ENCODE measurements at regions not wholly inside any gene's neighbourhood (a gene's known extent, or its start where the extent isn't known, plus 50 kb on each side); places are given as distances from the start of the nearest gene placed in this dataset.

DNA sequence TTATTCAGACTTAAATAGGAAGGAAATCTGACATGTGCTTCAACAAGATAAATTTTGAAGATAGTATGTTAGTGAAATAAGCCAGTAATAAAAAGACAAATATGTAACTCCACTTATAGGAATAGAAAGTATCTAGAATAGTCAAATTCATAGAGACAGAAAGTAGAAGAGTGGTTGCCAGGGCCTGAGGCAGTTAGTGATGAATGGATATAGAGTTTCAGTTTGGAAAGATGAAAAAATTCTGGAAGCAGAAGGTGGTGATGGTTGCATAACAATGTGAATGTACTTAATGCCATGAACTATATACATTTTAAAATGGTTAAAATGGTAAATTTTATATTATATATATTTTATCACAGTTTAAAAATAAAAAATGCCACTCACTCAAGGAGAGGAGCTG, 54.3 kb downstream of the HAND2 start:
- H3K27me3 ChIP-seq (ENCODE audit: insufficient read depth, low read length), result no peaks in the 10 kb centered on the region
- no peak overlapping the region for H3K4me3 ChIP-seq (ENCODE audit: insufficient read depth, low read length)
- no peaks in the 10 kb centered on the region for H3K36me3 ChIP-seq (ENCODE audit: insufficient read depth, low read length)
- no peaks in the 10 kb centered on the region for H4K20me1 ChIP-seq (ENCODE audit: insufficient read depth, low read length)
- no peak overlapping the region for H2AFZ ChIP-seq (ENCODE audit: low read length)
- H3K4me1 ChIP-seq (ENCODE audit: insufficient read depth, low read length), result peaks cover 27% of the 10 kb centered on the region
- no peak overlapping the region for H3K4me2 ChIP-seq (ENCODE audit: insufficient read depth, low read length)
- H3K9me3 ChIP-seq (ENCODE audit: low read depth, low read length), result no peaks in the 10 kb centered on the region
- TF ChIP-seq CTCF (IDR thresholded peaks at IDR 0.05; ENCODE audit: extremely low read depth, low read depth, low read length), result no peak
- H3K79me2 ChIP-seq (ENCODE audit: insufficient read depth, low read length), result no peaks in the 10 kb centered on the region
- no peak overlapping the region for H3K27ac ChIP-seq (ENCODE audit: low read depth, low read length)
- DNase-seq (ENCODE audit: insufficient read length, low spot score, missing footprints), result no peak

GRCh38 chr4:173469622-173470021, 60.4 kb downstream of the HAND2 start:
- no peaks in the 10 kb centered on the region for H3K9me3 ChIP-seq (ENCODE audit: low read depth, low read length)

GRCh38 chr4:173468314-173468713, 61.7 kb downstream of the HAND2 start:
- Histone ChIP-seq H3K4me3 (ENCODE audit: insufficient read depth, low read length) (no peak overlapping the region), H3K9me3 (ENCODE audit: low read depth, low read length) (no peaks in the 10 kb centered on the region), H3K36me3 (ENCODE audit: insufficient read depth, low read length) (no peaks in the 10 kb centered on the region), H3K4me2 (ENCODE audit: insufficient read depth, low read length) (no peak overlapping the region), H3K79me2 (ENCODE audit: insufficient read depth, low read length) (no peaks in the 10 kb centered on the region), H3K27me3 (ENCODE audit: insufficient read depth, low read length) (no peaks in the 10 kb centered on the region), H3K27ac (ENCODE audit: low read depth, low read length) (no peak overlapping the region), H3K4me1 (ENCODE audit: insufficient read depth, low read length) (no peaks in the 10 kb centered on the region), H2AFZ (ENCODE audit: low read length) (no peak overlapping the region), H4K20me1 (ENCODE audit: insufficient read depth, low read length) (no peaks in the 10 kb centered on the region)
- no peak for DNase-seq (ENCODE audit: insufficient read length, low spot score, missing footprints)
- no peak for TF ChIP-seq CTCF (IDR thresholded peaks at IDR 0.05; ENCODE audit: extremely low read depth, low read depth, low read length)

More at GRCh38 chr4:173469622-173470021, 60.4 kb downstream of the HAND2 start:
- Histone ChIP-seq H3K36me3 (ENCODE audit: insufficient read depth, low read length) (no peaks in the 10 kb centered on the region), H3K27ac (ENCODE audit: low read depth, low read length) (no peak overlapping the region), H3K27me3 (ENCODE audit: insufficient read depth, low read length) (no peaks in the 10 kb centered on the region), H3K4me3 (ENCODE audit: insufficient read depth, low read length) (no peak overlapping the region), H3K4me2 (ENCODE audit: insufficient read depth, low read length) (no peak overlapping the region), H4K20me1 (ENCODE audit: insufficient read depth, low read length) (no peaks in the 10 kb centered on the region), H3K79me2 (ENCODE audit: insufficient read depth, low read length) (no peaks in the 10 kb centered on the region), H2AFZ (ENCODE audit: low read length) (no peak overlapping the region), H3K4me1 (ENCODE audit: insufficient read depth, low read length) (no peaks in the 10 kb centered on the region)
- DNase-seq (ENCODE audit: insufficient read length, low spot score, missing footprints), result no peak
- TF ChIP-seq CTCF (IDR thresholded peaks at IDR 0.05; ENCODE audit: extremely low read depth, low read depth, low read length), result no peak

DNA sequence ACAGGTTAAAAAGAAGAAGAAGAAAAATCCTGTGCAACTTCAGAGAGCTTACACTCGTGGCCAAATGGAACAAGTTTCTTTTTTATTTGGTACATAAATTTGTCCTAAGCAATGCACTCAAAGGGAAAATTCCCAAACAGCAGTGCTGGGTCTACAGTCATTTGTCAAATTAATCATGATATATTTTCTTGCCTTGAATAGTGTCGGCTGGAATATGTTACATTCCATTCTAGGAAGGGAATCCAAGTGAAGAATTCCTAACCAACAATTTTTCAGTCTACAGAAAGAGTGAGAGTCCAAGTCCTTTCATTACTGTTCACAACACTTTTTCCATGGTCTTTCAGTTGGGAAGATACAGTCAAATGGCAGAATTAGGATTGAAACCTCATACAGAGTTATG, 63.9 kb downstream of the HAND2 start:
- Histone ChIP-seq H3K4me2 (ENCODE audit: insufficient read depth, low read length) (no peak overlapping the region), H3K9me3 (ENCODE audit: low read depth, low read length) (no peaks in the 10 kb centered on the region), H3K4me1 (ENCODE audit: insufficient read depth, low read length) (no peaks in the 10 kb centered on the region), H2AFZ (ENCODE audit: low read length) (no peak overlapping the region), H4K20me1 (ENCODE audit: insufficient read depth, low read length) (no peaks in the 10 kb centered on the region), H3K4me3 (ENCODE audit: insufficient read depth, low read length) (no peak overlapping the region), H3K36me3 (ENCODE audit: insufficient read depth, low read length) (no peaks in the 10 kb centered on the region), H3K79me2 (ENCODE audit: insufficient read depth, low read length) (no peaks in the 10 kb centered on the region), H3K27me3 (ENCODE audit: insufficient read depth, low read length) (no peaks in the 10 kb centered on the region), H3K27ac (ENCODE audit: low read depth, low read length) (no peak overlapping the region)
- no peak for TF ChIP-seq CTCF (IDR thresholded peaks at IDR 0.05; ENCODE audit: extremely low read depth, low read depth, low read length)
- no peak for DNase-seq (ENCODE audit: insufficient read length, low spot score, missing footprints)

Measured in osteoblast (primary cell).